IMR-90 (cell line): ENCODE measurements at regions not wholly inside any gene's neighbourhood (a gene's known extent, or its start where the extent isn't known, plus 50 kb on each side); places are given as distances from the start of the nearest gene placed in this dataset.

Source experiments
- ATAC-seq: fragments of 200-7000 bp; cut with Tn5 transposase; 2 replicates; pipeline ENCODE4 v1.9.1; 2020; ENCODE audit warnings: low read depth, mild to moderate bottlenecking, moderate library complexity
- BruUV-seq: library from RNA; stranded (reverse); fragments of 400-500 nt; replicated peaks from 2 replicates; lab custom pipeline; 2021; lab: Mats Ljungman, UMichigan
- CTCF ChIA-PET: fragments of 300-600 bp; formaldehyde crosslinking; extraction: SDS; loops from one replicate; lab custom pipeline; 2021; ENCODE audit warnings: antibody characterized with exemption; lab: Yijun Ruan, JAX
- POLR2A ChIA-PET: fragments of 300-600 bp; sonication (Branson Sonifier 250); formaldehyde crosslinking; loops from one replicate; lab custom pipeline; 2022; ENCODE audit warnings: antibody characterized with exemption; ENCODE audit not compliant: unreplicated experiment; lab: Charles Lee
- DNase-seq: peaks from one replicate; pipeline ENCODE4 v3.0.0; 2013
- H2AFZ ChIP-seq: replicated peaks from 2 replicates; pipeline ENCODE3; 2013; ENCODE audit warnings: low read length, mild to moderate bottlenecking; ENCODE audit not compliant: poor library complexity
- H2AK5ac ChIP-seq: 2 replicates; pipeline ENCODE4 v1.6.1; 2013; ENCODE audit warnings: low read depth, low read length, inconsistent platforms
- H2AK9ac ChIP-seq: replicated peaks from 2 replicates; pipeline ENCODE3; 2013; ENCODE audit warnings: mild to moderate bottlenecking, low read depth, low read length, moderate library complexity; ENCODE audit not compliant: poor library complexity
- H2BK120ac ChIP-seq: 2 replicates; pipeline ENCODE4 v1.6.1; 2013; ENCODE audit warnings: low read depth, low read length, inconsistent platforms
- H2BK15ac ChIP-seq: 3 replicates; pipeline ENCODE4 v1.6.1; 2013; ENCODE audit warnings: low read depth, low read length, inconsistent platforms
- H2BK20ac ChIP-seq: 2 replicates; pipeline ENCODE4 v1.6.1; 2013; ENCODE audit warnings: low read depth, mild to moderate bottlenecking, inconsistent platforms, low read length, moderate library complexity
- H2BK5ac ChIP-seq: 2 replicates; pipeline ENCODE4 v1.6.1; 2013; ENCODE audit warnings: mild to moderate bottlenecking, low read depth, low read length, inconsistent platforms; ENCODE audit not compliant: poor library complexity, severe bottlenecking
- H3K14ac ChIP-seq: replicated peaks from 2 replicates; pipeline ENCODE4 v1.6.1; 2013; ENCODE audit warnings: low read depth, low read length, inconsistent platforms
- H3K18ac ChIP-seq: 2 replicates; pipeline ENCODE4 v1.6.1; 2013; ENCODE audit warnings: low read depth, low read length, control low read depth
- H3K23ac ChIP-seq: 2 replicates; pipeline ENCODE4 v1.6.1; 2013; ENCODE audit warnings: low read depth, low read length, inconsistent platforms
- H3K27ac ChIP-seq: 2 replicates; pipeline ENCODE4 v1.5.1; 2013; ENCODE audit warnings: mild to moderate bottlenecking, control low read depth, low read length; ENCODE audit not compliant: insufficient read depth
- H3K27me3 ChIP-seq: 2 replicates; pipeline ENCODE4 v1.6.1; 2013; ENCODE audit warnings: low read length; ENCODE audit not compliant: control insufficient read depth, insufficient read depth
- H3K36me3 ChIP-seq: 2 replicates; pipeline ENCODE4 v1.6.1; 2013; ENCODE audit warnings: low read length, mixed read lengths; ENCODE audit not compliant: control insufficient read depth, insufficient read depth
- H3K4ac ChIP-seq: 2 replicates; pipeline ENCODE4 v1.6.1; 2013; ENCODE audit warnings: low read depth, low read length, inconsistent platforms
- H3K4me1 ChIP-seq: 2 replicates; pipeline ENCODE4 v1.6.1; 2013; ENCODE audit warnings: low read length, mixed read lengths; ENCODE audit not compliant: control insufficient read depth, insufficient read depth
- H3K4me2 ChIP-seq: 2 replicates; pipeline ENCODE4 v1.6.1; 2013; ENCODE audit warnings: low read depth, mild to moderate bottlenecking, control low read depth, low read length, moderate library complexity
- H3K4me3 ChIP-seq: 2 replicates; pipeline ENCODE4 v1.5.1; 2013; ENCODE audit warnings: low read depth, mild to moderate bottlenecking, control low read depth, low read length, moderate library complexity; ENCODE audit not compliant: insufficient read depth
- H3K56ac ChIP-seq: 2 replicates; pipeline ENCODE4 v1.6.1; 2013; ENCODE audit warnings: low read length, inconsistent platforms; ENCODE audit not compliant: insufficient read depth; ENCODE audit errors: extremely low read depth
- H3K79me1 ChIP-seq, 2 experiments: 2 replicates each; pipeline ENCODE4 v1.6.1; 2013; ENCODE audit warnings: low read length in 2 of 2, inconsistent platforms in 1 of 2, low read depth in 1 of 2
- H3K9ac ChIP-seq: 2 replicates; pipeline ENCODE4 v1.6.1; 2013; ENCODE audit warnings: low read depth, low read length, control low read depth
- H3K9me1 ChIP-seq: 2 replicates; pipeline ENCODE4 v1.6.1; 2013; ENCODE audit warnings: low read length, inconsistent platforms; ENCODE audit not compliant: insufficient read depth
- H3K9me3 ChIP-seq: 2 replicates; pipeline ENCODE4 v1.6.1; 2013; ENCODE audit warnings: low read length; ENCODE audit not compliant: control insufficient read depth, insufficient read depth
- H4K20me1 ChIP-seq: 2 replicates; pipeline ENCODE4 v1.6.1; 2013; ENCODE audit warnings: low read length, inconsistent platforms; ENCODE audit not compliant: insufficient read depth
- H4K5ac ChIP-seq: 2 replicates; pipeline ENCODE4 v1.6.1; 2013; ENCODE audit warnings: mild to moderate bottlenecking, low read depth, low read length, control low read depth
- H4K8ac ChIP-seq, 2 experiments: 2 replicates each; pipeline ENCODE4 v1.6.1; 2013; ENCODE audit warnings: low read depth in 2 of 2, low read length in 2 of 2, control low read depth in 1 of 2, inconsistent platforms in 1 of 2
- H4K91ac ChIP-seq: 2 replicates; pipeline ENCODE4 v1.6.1; 2013; ENCODE audit warnings: low read depth, low read length, inconsistent platforms; ENCODE audit not compliant: insufficient read depth
- MXI1 ChIP-seq: IDR thresholded peaks from 2 replicates; pipeline ENCODE4 v1.6.1; 2012; ENCODE audit warnings: low read depth, mild to moderate bottlenecking, low read length, moderate library complexity, borderline replicate concordance
- WGBS, 2 experiments: methylation state at CpG; one replicate each; pipeline versions ENCODE4 v1.1.5 to v1.1.7; 2013; ENCODE audit warnings: missing lambda C conversion rate in 2 of 2; ENCODE audit not compliant: insufficient read length in 1 of 2; ENCODE audit errors: extremely low coverage in 2 of 2; 5-methylcytosine and 5-hydroxymethylcytosine counted together
- dilution Hi-C: fragments of 300-500 bp; cut with HindIII; formaldehyde crosslinking; loops from one replicate; pipeline ENCODE4 v1.14.3; 2018; ENCODE audit warnings: low sequenced_read_pairs; ENCODE audit not compliant: unreplicated experiment
- in situ Hi-C: fragments of 300-500 bp; cut with MboI; formaldehyde crosslinking; loops from 3 replicates; pipeline ENCODE4 v1.14.3; 2019; ENCODE audit warnings: low sequenced_read_pairs, inconsistent platforms, mixed read lengths
- intact Hi-C: fragments of 100-400 bp; cut with micrococcal nuclease; formaldehyde crosslinking; loops from 2 replicates; pipeline ENCODE4 v1.10.0; 2022

- Histone ChIP-seq H4K91ac (no peak overlapping the region), H3K9ac (no peak overlapping the region), H2BK15ac (no peak overlapping the region), H2BK20ac (no peak overlapping the region), H2BK120ac (no peak overlapping the region), H3K27ac (no peak overlapping the region), H3K27me3 (peaks cover 2% of the 10 kb centered on the region), H3K23ac (no peak overlapping the region), H2AFZ (no peak overlapping the region), H2AK9ac (no peak overlapping the region), H3K56ac (no peak overlapping the region), H3K9me1 (no peaks in the 10 kb centered on the region; the same call in 1 of the 2 replicates), H4K8ac (no peak overlapping the region), H3K4me3 (no peak overlapping the region), H2AK5ac (no peak overlapping the region), H3K36me3 (no peaks in the 10 kb centered on the region), H3K4me1 (peaks cover 13% of the 10 kb centered on the region; the same call in 1 of the 2 replicates), H4K20me1 (no peaks in the 10 kb centered on the region), H3K18ac (no peak overlapping the region), H4K5ac (no peak overlapping the region), H2BK5ac (no peak overlapping the region), H3K4me2 (no peak overlapping the region), H3K4ac (no peak overlapping the region), H3K9me3 (no peaks in the 10 kb centered on the region), H3K79me1 (no peaks in the 10 kb centered on the region), H3K14ac (no peak overlapping the region)
- in situ Hi-C loops: no loop called here
- no peak for TF ChIP-seq MXI1
- ATAC-seq: no peak
- CTCF ChIA-PET: no interaction called here
- POLR2A ChIA-PET: no interaction called here
- no peak for DNase-seq
- dilution Hi-C loops: no loop called here
- intact Hi-C loops: no loop called here
- BruUV-seq: no TSS peak
- no CpG with 5 or more reads among the region's 1 CpG for WGBS, 2 experiments
These were observed 51.1 kb upstream of the LGALSL start for GRCh38 chr2:64402876-64403275.
